Caki2 (cell line): ENCODE measurements at regions not wholly inside any gene's neighbourhood (a gene's known extent, or its start where the extent isn't known, plus 50 kb on each side); places are given as distances from the start of the nearest gene placed in this dataset.
A peak's percentile ranks its signal among the peaks of the same experiment; 100 is the strongest.
"Not testable (repeated sequence)": the region's sequence is repeated elsewhere in the genome, so short reads cannot be mapped to it uniquely, and the experiment has no call there.

Experiments
- DNase-seq: peaks from one replicate; pipeline ENCODE4 v3.0.0-alpha.2; 2015; ENCODE audit warnings: low read depth
- in situ Hi-C: cut with HindIII; loops from 2 replicates; pipeline ENCODE4 v1.10.0; 2016; ENCODE audit warnings: low sequenced_read_pairs, low pct_unique_long_range_greater_than_20kb, mixed read lengths

- DNase-seq = peak; percentile 14
- in situ Hi-C loops = no loop called here
These were observed 899.7 kb upstream of the VRK2 start for GRCh38 chr2:57146951-57147350.

DNA sequence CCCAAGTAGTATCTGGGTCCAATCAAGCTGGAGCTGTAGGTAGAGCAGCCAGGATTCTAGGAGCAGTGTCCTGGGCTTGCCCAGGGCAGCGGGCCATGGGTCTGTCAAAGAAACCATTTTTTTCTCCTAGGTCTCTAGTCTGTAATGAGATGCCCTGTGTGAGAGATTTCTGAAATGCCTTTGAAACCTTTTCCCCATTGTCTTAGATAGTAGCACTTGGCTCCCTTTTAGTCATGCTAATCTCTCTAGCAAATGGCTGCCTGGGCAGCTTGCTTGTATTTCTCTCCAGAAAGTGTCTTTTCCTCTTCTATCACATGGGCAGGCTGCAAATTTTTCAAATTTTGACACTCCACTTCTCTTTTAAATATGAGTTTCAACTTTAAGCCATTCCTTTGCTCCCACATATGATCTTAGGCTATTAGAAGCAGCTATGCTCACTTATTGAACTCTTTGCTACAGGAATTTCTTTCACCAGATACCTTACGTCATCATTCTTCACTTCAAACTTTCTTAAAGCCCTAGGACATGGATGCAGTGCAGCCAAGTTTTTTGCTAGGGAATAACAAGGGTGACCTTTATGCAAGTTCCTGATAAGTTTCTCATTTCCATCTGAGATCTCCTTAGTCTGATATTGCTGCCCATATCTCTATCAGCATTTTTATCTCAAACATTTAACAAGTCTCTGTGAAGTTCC lies 890.2 kb upstream of the VRK2 start:
- in situ Hi-C loops = no loop called here
- no peak for DNase-seq

DNA sequence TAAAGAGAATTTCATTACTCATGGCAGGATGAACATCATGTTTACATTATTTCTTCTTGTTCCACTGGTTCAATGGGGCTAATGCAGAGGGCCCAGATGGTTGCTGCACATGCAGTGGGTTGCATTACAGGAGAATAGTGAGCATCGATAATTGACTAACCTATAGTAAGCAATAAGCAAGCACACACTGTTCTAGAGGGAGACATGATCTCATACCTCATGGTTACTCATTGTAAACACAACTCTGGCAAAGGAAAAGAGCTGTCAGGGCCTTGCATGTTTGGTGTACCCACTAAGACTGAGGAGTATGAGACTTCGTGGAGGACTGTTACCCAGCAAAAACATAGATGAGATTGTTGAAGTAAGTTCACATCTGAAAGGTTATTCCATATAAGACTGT lies 885.6 kb upstream of the VRK2 start:
- DNase-seq = no peak
- in situ Hi-C loops = no loop called here

- DNase-seq = no peak
- in situ Hi-C loops = no loop called here
These were observed 869.4 kb upstream of the VRK2 start for GRCh38 chr2:57177176-57177575.

- in situ Hi-C loops = no loop called here
- no peak for DNase-seq
These were observed 866.5 kb upstream of the VRK2 start for GRCh38 chr2:57180042-57180567.

GRCh38 chr2:57180678-57181077 lies 865.9 kb upstream of the VRK2 start:
- in situ Hi-C loops = no loop called here

DNA sequence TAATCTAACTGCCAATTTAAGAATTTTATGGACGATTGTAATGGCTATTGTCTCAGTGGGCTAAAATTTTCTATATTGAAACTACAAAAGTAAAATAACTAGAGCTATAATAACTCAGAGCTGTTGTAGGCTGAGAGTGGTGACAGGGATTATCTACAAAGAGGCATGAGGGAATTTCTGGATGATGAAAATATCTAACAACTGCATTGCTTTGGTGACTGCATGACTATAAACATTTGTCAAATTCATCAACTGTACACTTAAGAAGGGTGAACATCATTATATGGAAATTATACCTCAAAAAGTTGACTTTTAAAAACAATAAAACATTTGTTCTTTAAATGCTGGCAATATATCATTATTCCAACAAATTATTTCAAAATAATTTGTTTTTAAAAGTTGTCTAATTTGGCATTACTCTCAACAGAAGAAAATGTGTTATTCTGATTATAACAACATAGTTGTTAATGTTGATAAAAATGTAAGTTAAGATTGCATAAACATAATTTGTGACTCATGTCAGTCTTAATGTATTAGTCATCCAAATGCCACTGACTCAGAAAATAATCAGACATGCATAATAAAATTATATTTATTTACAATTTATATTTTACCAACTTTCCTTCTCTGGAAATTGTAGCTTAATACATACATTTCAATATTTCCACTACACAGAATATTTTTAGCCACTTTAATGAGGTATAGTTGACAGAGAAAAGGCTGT lies 865.1 kb upstream of the VRK2 start:
- in situ Hi-C loops = no loop called here
- DNase-seq = no peak

More at GRCh38 chr2:57180678-57181077, 865.9 kb upstream of the VRK2 start:
- DNase-seq = no peak

DNA sequence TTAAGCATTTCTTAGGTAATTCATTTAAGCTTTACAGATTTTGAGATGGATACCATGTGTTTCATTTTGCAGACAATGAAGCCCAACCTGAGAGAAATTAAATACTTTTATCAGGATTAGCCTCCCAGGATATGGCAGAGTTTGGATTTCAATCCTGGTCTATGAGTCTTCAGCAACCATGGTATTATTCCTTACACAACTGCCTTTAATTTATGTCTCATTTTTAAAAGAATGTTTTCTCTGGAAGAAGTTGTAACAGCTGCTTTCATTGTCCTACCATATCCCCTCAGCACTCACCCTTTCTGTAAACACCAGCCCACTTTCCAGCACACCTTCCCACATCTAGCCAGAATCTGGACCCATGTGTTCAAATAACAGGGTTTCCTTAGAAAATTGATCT lies 863.7 kb upstream of the VRK2 start:
- in situ Hi-C loops = no loop called here
- no peak for DNase-seq

GRCh38 chr2:57185568-57185967 lies 861.0 kb upstream of the VRK2 start:
- in situ Hi-C loops = no loop called here
- DNase-seq = no peak

DNA sequence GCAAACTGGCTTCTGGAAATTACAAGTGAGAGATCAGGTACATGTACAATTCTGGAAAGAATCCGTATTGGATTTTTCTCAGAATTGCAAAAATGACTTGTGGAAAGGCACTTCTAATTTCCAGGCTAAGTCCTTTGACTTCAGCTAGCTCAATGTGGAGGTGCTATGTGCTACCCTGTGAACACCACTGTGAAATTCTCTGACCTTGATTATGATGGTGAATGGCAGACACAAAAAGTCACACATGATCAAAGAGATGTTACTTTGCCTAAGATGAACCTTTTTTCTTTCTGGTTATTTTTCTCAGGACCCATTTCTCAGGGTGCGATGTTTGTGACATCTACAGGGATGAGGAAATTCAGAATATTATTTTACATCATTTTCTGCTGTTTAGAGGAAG lies 856.6 kb upstream of the VRK2 start:
- no peak for DNase-seq
- in situ Hi-C loops = no loop called here

DNA sequence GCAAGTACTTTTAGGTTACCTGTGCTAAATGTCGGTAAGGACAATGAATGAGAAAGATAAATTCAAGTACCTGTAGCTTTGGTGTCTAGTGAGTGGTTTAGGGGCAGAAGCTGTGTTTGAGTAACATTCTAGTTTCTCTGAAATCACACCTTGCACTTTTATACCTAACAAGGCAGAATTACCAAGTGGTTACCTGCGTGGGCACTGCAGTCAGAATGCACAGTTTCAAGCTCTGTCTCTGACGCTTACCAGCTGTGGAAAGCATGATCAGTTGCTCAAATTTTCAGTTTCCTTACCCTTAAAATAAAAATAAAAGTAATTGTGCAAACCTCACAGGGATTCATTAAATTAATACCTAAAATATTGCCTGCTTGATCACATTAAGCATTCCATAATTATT lies 846.9 kb upstream of the VRK2 start:
- in situ Hi-C loops = no loop called here
- no peak for DNase-seq

DNA sequence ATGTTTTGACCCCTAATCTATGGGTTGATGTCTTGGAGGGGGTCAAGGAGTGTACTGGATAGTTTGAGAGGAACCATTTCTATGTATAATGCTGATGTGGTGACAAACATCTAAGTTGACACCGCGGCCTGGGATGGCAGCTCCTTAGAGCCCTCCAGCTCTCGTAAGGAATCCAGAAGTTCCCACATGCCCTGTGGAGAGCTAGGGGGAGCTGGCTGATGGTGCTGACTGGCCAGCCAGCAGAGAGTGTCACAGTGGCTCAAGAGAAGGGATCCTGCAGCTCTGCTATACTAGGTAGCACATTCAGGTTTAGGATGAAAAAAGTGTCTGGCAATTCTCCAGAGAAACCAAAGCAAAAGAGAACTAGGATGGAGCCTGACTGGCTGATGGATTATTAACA lies 842.2 kb upstream of the VRK2 start:
- in situ Hi-C loops = no loop called here

DNA sequence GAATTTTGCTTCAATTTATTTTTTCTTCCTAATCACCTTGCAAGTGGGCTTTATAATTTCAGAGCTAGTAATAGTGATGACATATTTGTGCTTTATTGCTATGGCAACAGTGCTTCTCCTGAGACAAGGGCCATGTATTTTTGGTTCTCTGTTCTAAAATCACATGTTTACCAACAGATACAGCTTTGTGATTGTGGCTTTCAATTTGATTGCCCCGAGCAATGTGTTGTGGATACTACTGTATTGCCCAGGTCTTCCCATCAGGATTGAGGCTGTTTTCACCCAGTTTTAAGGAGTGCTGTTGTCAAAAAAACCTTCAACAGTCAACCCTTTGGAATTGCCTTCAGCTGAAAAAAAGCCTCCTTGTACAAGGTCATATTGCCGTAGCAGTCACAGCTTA lies 841.4 kb upstream of the VRK2 start:
- in situ Hi-C loops = no loop called here

More for the DNA sequence above, 842.2 kb upstream of the VRK2 start:
- DNase-seq = no peak

GRCh38 chr2:57207191-57207590 lies 839.4 kb upstream of the VRK2 start:
- DNase-seq = no peak
- in situ Hi-C loops = no loop called here

More for the DNA sequence above, 841.4 kb upstream of the VRK2 start:
- DNase-seq = no peak

DNA sequence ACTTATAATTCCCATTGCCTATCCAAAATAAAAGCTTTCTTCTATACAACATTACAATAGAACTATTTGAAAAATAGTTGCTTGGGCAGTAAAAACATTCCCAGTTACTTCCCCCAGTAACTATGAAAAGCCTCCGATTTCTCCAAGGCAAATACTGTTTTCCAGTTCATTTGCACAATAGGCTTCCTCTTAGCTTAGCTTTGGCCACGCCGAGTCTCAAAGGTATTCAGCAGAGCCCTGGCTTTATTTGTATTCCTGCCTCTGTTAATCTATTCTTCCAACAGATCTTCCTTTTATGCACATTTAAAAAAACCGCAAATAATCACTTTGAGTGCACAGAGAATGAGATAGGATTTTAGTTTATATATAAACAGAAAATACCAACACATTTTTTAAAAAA lies 836.8 kb upstream of the VRK2 start:
- in situ Hi-C loops = no loop called here
- no peak for DNase-seq

GRCh38 chr2:57210855-57211254 lies 835.8 kb upstream of the VRK2 start:
- DNase-seq = no peak
- in situ Hi-C loops = no loop called here

- in situ Hi-C loops = no loop called here
- no peak for DNase-seq
These were observed 829.6 kb upstream of the VRK2 start for GRCh38 chr2:57217013-57217412.

- no peak for DNase-seq
- in situ Hi-C loops = no loop called here
These were observed 828.4 kb upstream of the VRK2 start for GRCh38 chr2:57218206-57218605.

GRCh38 chr2:57229706-57230105 lies 816.9 kb upstream of the VRK2 start:
- in situ Hi-C loops, DNase-seq: not testable (repeated sequence)

- DNase-seq, in situ Hi-C loops: not testable (repeated sequence)
These were observed 814.3 kb upstream of the VRK2 start for GRCh38 chr2:57232341-57232740.
